ENCODE measurements at regions not wholly inside any gene's neighbourhood (a gene's known extent, or its start where the extent isn't known, plus 50 kb on each side); places are given as distances from the start of the nearest gene placed in this dataset.

- H3K4me3 Mint-ChIP-seq = no peak overlapping the region
- peaks cover 30% of the 10 kb centered on the region for H3K4me1 Mint-ChIP-seq
- H3K9me3 Mint-ChIP-seq = peaks cover 20% of the 10 kb centered on the region
Measured at GRCh38 chr14:53358166-53358565, 205.0 kb upstream of the DDHD1 start.

GRCh38 chr14:53356361-53357150 is 203.4 kb upstream of the DDHD1 start:
- no peaks in the 10 kb centered on the region for H3K36me3 Mint-ChIP-seq (ENCODE audit: low read depth)
- H3K4me3 Mint-ChIP-seq = no peak overlapping the region
- peaks cover 30% of the 10 kb centered on the region for H3K4me1 Mint-ChIP-seq
- TF ChIP-seq, protein P1, sequence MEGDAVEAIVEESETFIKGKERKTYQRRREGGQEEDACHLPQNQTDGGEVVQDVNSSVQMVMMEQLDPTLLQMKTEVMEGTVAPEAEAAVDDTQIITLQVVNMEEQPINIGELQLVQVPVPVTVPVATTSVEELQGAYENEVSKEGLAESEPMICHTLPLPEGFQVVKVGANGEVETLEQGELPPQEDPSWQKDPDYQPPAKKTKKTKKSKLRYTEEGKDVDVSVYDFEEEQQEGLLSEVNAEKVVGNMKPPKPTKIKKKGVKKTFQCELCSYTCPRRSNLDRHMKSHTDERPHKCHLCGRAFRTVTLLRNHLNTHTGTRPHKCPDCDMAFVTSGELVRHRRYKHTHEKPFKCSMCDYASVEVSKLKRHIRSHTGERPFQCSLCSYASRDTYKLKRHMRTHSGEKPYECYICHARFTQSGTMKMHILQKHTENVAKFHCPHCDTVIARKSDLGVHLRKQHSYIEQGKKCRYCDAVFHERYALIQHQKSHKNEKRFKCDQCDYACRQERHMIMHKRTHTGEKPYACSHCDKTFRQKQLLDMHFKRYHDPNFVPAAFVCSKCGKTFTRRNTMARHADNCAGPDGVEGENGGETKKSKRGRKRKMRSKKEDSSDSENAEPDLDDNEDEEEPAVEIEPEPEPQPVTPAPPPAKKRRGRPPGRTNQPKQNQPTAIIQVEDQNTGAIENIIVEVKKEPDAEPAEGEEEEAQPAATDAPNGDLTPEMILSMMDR (IDR thresholded peaks at IDR 0.05) = no peak
- peaks cover 7% of the 10 kb centered on the region for H3K9me3 Mint-ChIP-seq
- H3K27me3 Mint-ChIP-seq (ENCODE audit: low read depth, poor library complexity) = peaks cover 5% of the 10 kb centered on the region
- H3K27ac Mint-ChIP-seq = peak overlapping the region; percentile 66
- DNase-seq = no peak

More at GRCh38 chr14:53358166-53358565, 205.0 kb upstream of the DDHD1 start:
- TF ChIP-seq, protein P1 (IDR thresholded peaks at IDR 0.05) = no peak
- Mint-ChIP-seq H3K27me3 (ENCODE audit: low read depth, poor library complexity) (peaks cover 2% of the 10 kb centered on the region), H3K36me3 (ENCODE audit: low read depth) (peaks cover 5% of the 10 kb centered on the region), H3K27ac (no peak overlapping the region)
- DNase-seq = no peak

DNA sequence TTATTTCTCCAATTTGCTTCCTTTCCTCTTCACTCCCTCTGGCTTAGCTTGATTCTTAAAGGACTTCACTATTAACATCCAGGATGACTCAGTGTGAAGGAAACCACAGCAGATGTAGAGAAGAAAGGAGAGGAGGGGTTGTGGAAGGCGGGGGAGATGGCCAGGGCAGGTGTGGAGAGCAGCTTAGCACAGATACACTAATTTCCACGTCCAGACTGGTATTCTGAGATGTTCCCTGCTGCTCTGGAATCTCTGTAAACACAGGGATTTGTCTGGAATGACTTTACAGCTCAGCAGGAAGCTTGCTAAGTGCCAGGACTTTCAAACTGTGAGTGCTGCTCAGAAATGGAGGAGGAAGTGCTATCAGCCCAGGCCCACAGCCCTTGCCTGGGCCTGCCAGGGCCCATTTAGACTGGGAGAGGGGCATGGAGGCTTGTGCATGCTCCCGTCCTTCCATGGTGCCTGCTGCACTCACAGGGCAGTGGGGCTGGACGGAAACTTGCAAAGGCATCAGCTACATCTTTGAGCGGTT is 202.5 kb upstream of the DDHD1 start:
- TF ChIP-seq, protein P1 (IDR thresholded peaks at IDR 0.05) = no peak
- H3K4me3 Mint-ChIP-seq = no peak overlapping the region
- H3K4me1 Mint-ChIP-seq = peaks cover 30% of the 10 kb centered on the region
- H3K27me3 Mint-ChIP-seq (ENCODE audit: low read depth, poor library complexity) = peaks cover 5% of the 10 kb centered on the region
- peak overlapping the region; percentile 66 for H3K27ac Mint-ChIP-seq
- peaks cover 7% of the 10 kb centered on the region for H3K9me3 Mint-ChIP-seq
- DNase-seq = peak; percentile 6
- H3K36me3 Mint-ChIP-seq (ENCODE audit: low read depth) = no peaks in the 10 kb centered on the region

- Mint-ChIP-seq H3K36me3 (ENCODE audit: low read depth) (no peaks in the 10 kb centered on the region), H3K27me3 (ENCODE audit: low read depth, poor library complexity) (peaks cover 2% of the 10 kb centered on the region), H3K4me3 (no peak overlapping the region), H3K4me1 (peaks cover 30% of the 10 kb centered on the region), H3K9me3 (peaks cover 3% of the 10 kb centered on the region), H3K27ac (no peak overlapping the region)
- TF ChIP-seq, protein P1 (IDR thresholded peaks at IDR 0.05) = no peak
- DNase-seq = no peak
Measured at GRCh38 chr14:53354336-53354735, 201.2 kb upstream of the DDHD1 start.

DNA sequence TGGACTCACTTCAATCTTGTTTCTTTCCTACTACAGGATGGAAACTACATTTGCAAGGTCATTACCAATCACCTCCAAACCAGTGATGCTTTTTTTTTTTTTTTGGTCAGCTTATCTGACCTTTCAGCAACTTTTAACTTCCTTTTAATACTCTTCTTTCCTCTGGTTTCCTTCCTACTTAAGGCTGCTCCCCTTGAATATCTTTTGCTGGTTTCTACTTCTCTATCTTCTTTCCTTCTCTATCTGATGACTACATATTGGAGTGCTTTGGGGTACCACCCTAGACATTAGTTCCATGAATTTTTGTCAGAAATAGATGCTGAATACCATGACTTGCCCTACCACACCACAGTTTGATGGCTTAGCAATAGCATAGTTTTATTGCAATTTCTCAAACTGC is 197.7 kb upstream of the DDHD1 start:
- Mint-ChIP-seq H3K27ac (no peak overlapping the region), H3K4me1 (peaks cover 19% of the 10 kb centered on the region), H3K36me3 (ENCODE audit: low read depth) (no peaks in the 10 kb centered on the region), H3K27me3 (ENCODE audit: low read depth, poor library complexity) (peaks cover 2% of the 10 kb centered on the region), H3K4me3 (no peak overlapping the region), H3K9me3 (no peaks in the 10 kb centered on the region)
- DNase-seq = no peak
- TF ChIP-seq, protein P1 (IDR thresholded peaks at IDR 0.05) = no peak

- no peak for DNase-seq
- TF ChIP-seq, protein P1 (IDR thresholded peaks at IDR 0.05) = no peak
- H3K27ac Mint-ChIP-seq = no peak overlapping the region
- peaks cover 2% of the 10 kb centered on the region for H3K27me3 Mint-ChIP-seq (ENCODE audit: low read depth, poor library complexity)
- no peak overlapping the region for H3K4me3 Mint-ChIP-seq
- no peaks in the 10 kb centered on the region for H3K9me3 Mint-ChIP-seq
- H3K4me1 Mint-ChIP-seq = peaks cover 15% of the 10 kb centered on the region
- no peaks in the 10 kb centered on the region for H3K36me3 Mint-ChIP-seq (ENCODE audit: low read depth)
Measured at GRCh38 chr14:53350429-53350828, 197.3 kb upstream of the DDHD1 start.
